Activated CD8-positive, alpha-beta memory T cell treated with anti-CD3 and anti-CD28 coated beads, Interleukin-2, amount 50 U/mL, for 24 hours (primary cell): ENCODE measurements at regions not wholly inside any gene's neighbourhood (a gene's known extent, or its start where the extent isn't known, plus 50 kb on each side); places are given as distances from the start of the nearest gene placed in this dataset.

Source experiments
- DNase-seq: peaks from one replicate; pipeline ENCODE4 v3.0.0-alpha.2; 2020; ENCODE audit errors: extremely low read depth

GRCh38 chr1:39134768-39135333 lies 69.6 kb upstream of the MACF1 start:
- DNase-seq: no peak

- no peak for DNase-seq
These were observed 67.9 kb upstream of the MACF1 start for GRCh38 chr1:39136638-39137037.

GRCh38 chr1:39139723-39140360 lies 64.7 kb upstream of the MACF1 start:
- no peak for DNase-seq

DNA sequence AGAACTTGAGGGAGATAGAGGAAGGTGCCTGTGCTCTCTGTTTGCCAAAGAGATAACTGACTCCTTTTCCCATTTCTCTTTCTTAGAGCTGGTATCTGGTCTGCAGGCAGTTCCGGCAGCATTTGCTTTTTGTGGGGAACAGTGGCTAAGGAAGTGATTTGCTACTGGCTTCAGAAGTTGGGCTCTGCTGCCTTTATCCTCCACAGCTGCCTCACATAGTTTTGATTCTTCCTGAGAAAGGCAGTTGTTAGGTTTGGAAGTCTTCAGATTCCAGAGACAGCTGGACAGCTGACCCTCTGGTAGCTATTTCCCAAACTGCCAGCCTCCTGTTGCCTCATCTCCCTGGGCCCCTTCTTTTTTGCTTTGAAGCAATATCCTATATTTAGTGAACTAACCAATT lies 62.6 kb upstream of the MACF1 start:
- no peak for DNase-seq

GRCh38 chr1:39142401-39143060 lies 62.0 kb upstream of the MACF1 start:
- no peak for DNase-seq

DNA sequence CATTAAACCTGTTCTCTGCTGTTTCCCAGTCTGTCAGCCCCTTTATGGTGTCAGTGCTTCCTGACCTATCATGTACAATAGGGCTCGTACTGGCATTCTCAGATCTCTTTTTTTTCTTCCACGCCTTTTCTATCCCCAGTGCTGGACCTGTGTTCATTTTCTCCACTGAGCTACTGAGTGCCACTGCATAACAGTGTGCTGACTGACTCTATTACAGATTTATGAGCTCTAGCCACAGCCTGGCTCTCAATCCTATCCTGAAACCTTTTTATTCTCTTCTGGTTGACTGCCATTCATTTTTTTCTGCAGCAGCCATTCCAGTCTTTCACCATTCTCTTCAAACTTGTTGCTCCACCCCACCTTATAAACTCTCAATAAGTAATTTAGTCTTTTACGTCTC lies 59.6 kb upstream of the MACF1 start:
- DNase-seq: no peak

DNA sequence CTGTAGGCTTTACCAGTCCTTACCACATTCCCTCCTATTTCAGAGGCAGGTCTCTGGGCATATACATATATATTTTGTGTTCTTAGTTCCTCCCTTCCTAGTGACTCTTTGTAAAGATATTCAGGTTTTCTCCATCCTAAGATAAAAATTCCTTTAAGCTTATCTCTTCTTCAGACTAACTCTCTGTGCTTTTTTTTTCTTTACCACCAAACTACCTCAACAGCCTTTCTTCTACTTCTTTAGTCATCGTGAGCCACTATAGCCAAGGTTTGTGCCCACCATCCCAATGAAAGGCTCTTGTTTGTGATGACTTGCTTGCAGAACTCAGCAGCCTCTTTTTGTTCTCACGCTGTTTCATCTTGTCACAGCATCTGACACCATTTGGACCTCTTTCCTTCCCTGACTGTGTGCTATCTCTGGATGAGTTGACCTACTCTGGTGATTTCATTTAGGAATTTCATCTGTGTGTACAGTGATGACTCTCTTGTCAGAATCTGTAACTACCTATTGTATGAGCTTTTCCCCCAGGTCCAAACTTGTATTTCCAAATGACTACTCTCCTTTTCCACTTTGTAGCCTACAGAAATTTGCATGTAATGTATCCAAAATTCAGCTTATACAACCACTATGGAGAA lies 59.0 kb upstream of the MACF1 start:
- no peak for DNase-seq

- no peak for DNase-seq
These were observed 57.8 kb upstream of the MACF1 start for GRCh38 chr1:39146681-39147080.

DNA sequence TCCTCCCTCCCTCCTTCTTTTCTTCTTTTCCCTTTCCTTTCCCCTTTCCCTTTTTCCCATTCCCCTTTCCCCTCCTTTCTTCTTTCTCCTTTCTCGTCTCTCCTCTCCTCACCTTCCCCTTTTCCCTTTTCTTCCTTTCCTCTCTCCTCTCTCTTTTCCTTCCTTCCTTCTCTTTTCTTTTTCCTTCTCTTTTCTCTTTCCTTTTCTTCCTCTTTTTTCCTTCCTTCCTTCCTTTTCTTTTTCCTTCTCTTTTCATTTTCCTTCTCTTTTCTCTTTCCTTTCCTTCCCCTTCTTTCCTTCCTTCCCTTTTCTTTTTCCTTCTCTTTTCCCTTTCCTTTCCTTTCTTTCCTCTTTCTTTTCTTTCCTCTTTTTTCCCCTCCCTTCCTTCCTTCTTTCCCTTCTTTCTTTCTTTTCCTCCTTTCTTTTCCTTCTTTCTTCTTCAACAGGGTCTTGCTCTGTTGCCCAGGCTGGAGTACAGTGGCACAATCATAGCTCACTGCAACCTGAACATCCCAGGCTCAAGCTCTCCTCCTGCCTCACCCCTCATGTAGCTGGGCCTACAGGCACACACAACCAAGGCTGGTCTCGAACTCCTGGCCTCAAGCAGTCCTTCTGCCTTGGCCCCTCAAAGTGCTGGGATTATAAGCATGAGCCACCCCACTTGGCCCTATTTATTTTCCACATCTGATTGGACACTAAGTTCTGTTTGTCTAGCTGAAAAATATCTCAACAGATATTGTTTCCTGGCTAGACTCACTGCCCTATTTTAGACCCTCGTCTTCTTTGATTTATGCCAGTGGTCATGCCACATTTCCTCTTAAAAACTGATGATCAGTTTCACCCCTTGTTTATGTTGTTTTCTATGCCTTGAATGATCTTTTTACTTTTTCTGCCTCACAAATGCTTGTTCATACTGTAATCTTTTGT lies 57.1 kb upstream of the MACF1 start:
- DNase-seq: no peak

DNA sequence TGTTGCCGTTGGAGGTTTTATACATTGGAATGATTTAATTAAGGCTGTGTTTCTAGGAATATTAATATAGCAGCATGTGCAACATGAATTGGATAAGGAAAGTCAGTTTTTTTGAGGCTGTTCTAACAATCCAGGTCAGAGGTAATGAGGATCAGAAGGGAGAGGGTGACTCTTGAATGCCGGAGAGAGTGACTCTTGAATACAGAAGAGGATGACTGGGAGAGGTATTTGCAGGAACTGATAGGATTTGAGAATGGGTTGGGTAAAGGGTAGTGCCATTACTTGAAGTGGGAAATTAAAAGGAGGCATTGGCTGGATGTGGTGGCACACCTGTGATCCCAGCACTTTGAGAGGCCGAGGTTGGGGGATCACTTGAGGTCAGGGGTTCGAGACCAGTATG lies 55.6 kb upstream of the MACF1 start:
- DNase-seq: no peak

DNA sequence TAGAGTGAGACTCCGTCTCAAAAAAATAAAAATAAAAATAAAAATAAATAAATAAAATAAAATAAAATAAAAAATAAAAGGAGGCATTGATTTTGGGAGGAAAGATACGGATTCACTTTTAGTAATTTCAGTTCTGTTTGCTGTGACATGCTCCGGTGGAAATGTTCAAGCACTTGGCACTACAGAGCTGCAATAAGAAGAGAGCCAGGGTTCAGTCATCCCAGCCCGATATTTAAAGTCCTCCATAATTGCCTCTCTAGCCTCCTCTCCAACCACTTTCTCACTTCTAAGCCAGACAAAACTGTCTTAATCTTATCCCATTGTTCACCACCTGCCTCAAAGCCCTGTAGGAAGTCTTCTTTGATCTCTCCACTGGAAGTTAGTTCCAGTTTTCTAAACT lies 55.0 kb upstream of the MACF1 start:
- no peak for DNase-seq

- DNase-seq: no peak
These were observed 53.7 kb upstream of the MACF1 start for GRCh38 chr1:39150779-39151178.

DNA sequence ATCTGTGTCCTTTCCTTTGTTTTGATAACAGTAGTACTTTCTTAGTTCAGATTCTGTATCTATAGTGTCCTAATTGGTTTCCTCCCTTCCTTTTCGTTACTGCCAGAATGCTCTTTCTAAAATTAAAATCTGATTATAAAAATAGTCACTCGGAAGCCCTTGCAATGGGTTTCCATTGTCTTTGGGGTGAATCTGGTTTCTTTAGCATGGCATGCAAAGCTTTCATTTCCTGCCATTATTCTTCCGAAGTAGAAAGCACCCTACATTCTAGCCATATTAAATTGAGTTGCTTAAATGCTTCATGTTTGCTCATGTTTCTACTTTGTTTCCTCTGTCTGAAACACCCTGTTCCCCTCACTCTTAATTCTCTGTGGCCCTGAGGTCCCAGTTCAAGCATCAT lies 53.2 kb upstream of the MACF1 start:
- no peak for DNase-seq

DNA sequence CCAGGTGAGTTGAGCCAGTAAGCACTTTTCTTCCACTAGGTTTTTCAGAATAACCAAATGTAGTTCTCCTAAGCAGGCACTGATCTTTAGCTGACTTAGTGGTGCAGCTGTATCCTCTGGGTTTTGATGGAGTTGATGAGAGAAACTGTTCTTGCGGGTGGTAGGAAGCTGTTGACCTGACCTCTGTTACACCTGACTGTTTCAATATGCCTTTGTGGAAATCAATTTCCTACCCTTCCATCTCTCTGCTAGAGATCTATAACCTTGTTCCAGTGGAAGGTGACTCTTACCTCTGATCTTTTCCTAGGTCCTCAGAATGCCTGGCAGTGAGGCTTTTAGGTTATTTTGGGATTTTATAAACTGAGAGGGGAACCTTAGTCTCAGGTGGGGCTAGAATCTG lies 51.6 kb upstream of the MACF1 start:
- DNase-seq: no peak

DNA sequence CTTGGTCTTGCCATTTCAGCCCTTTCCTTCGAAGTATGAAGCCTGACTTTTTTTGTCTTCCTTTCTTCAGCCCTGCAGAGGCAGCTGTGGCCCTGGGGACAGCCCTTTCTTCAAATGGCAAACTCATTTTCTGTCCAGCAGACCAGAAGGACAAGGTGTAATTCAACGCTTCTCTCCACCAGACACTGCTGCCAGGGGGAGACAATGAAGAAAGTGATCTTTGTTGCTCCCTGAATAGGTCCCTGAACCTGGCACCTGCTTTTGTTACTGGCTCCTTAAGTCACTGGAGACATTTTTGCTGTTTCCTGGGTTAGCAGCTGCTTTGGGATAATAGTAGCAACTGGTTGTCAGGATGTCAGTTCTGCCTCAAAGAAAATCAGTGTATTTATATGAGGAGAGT lies 50.8 kb upstream of the MACF1 start:
- DNase-seq: no peak

DNA sequence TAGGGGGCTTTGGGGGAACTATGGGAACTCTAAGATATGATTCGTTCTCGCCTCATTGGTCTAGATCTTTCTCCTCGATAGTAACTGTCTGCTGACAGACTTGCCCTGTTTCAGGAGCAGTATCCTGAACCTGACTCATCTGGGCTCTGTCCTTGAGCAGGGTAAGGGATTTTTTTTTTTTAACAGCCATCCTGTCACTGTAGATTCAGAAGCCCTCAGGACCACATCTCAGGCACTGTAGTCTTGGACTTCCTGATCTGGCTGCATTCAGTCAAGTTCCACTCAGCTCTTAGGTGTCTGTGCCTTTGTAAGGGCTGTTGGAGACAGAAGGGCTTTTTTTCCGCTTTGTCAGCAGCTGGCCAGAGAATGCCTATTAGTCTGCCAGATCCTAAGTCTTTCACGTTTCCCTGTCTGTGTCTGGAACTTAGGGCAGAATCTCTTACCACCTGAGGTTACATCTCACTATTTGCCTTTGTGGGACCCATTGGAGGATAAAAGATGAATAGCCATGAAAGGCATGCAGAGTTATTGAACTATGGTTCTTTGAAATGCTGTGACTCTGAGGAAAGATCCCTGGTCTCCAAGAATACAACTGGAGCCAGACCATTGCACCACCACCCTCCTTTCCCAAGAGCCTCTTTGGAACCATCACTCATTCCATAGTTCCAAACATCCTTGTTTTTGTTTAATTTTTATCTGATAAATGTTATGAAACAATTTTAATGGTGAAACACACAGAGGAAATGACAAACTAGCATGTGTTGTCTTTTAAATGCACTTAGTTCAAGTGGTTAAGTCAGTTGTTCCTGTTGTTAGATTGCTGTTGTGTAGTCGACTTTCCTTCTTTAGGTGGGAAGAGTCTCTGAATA lies 49.7 kb upstream of the MACF1 start:
- no peak for DNase-seq
